CD4-positive, CD25-positive, alpha-beta regulatory T cell (primary cell): ENCODE measurements at regions not wholly inside any gene's neighbourhood (a gene's known extent, or its start where the extent isn't known, plus 50 kb on each side); places are given as distances from the start of the nearest gene placed in this dataset.

Experiments
- ATAC-seq, 2 donors: fragments of 150-1000 bp; cut with Tn5 transposase; one replicate each; pipeline ENCODE4 v1.10.0; 2021; ENCODE audit warnings: low read depth in 2 of 2, moderate number of reproducible peaks in 2 of 2, moderate library complexity in 1 of 2
- DNase-seq, 3 donors: peaks; one replicate each; pipeline versions ENCODE4 v3.0.0 to v3.0.0-alpha.2; 2012 to 2022; ENCODE audit warnings: mixed read lengths in 1 of 3
- H3K27ac ChIP-seq: one replicate; pipeline ENCODE4 v1.7.0; 2013; ENCODE audit warnings: mild to moderate bottlenecking, low read length; ENCODE audit not compliant: insufficient read depth, poor library complexity, severe bottlenecking
- H3K27me3 ChIP-seq: one replicate; pipeline ENCODE4 v1.7.0; 2013; ENCODE audit warnings: low read length; ENCODE audit not compliant: control insufficient read depth, insufficient read depth
- H3K36me3 ChIP-seq: one replicate; pipeline ENCODE4 v1.7.0; 2013; ENCODE audit warnings: mild to moderate bottlenecking, low read length, moderate library complexity; ENCODE audit not compliant: control insufficient read depth, insufficient read depth
- H3K4me1 ChIP-seq: 2 replicates; pipeline ENCODE4 v1.7.0; 2013; ENCODE audit warnings: mild to moderate bottlenecking, low read length; ENCODE audit not compliant: insufficient read depth, control insufficient read depth, poor library complexity, severe bottlenecking
- H3K4me3 ChIP-seq: one replicate; pipeline ENCODE4 v1.7.0; 2013; ENCODE audit warnings: low read depth, mild to moderate bottlenecking, low read length, moderate library complexity
- H3K9me3 ChIP-seq, 2 experiments: 1 replicate in 1 of 2; 2 replicates in 1 of 2; pipeline ENCODE4 v1.7.0; 2013; ENCODE audit warnings: low read length in 2 of 2, mild to moderate bottlenecking in 1 of 2, moderate library complexity in 1 of 2; ENCODE audit not compliant: control insufficient read depth in 2 of 2
- H3K27ac Mint-ChIP-seq, 3 donors: one replicate each; pipeline ENCODE4 v1.8.0; 2020 to 2022; ENCODE audit warnings: mild to moderate bottlenecking in 3 of 3, mixed read lengths in 3 of 3, moderate library complexity in 2 of 3
- H3K27me3 Mint-ChIP-seq: one replicate; pipeline ENCODE4 v1.8.0; 2022; ENCODE audit warnings: mild to moderate bottlenecking, mixed read lengths
- H3K36me3 Mint-ChIP-seq: one replicate; pipeline ENCODE4 v1.8.0; 2020; ENCODE audit warnings: mixed read lengths
- H3K4me1 Mint-ChIP-seq, 4 donors: one replicate each; pipeline ENCODE4 v1.8.0; 2020 to 2022; ENCODE audit warnings: mixed read lengths in 4 of 4, mild to moderate bottlenecking in 1 of 4
- H3K4me3 Mint-ChIP-seq, 4 donors: one replicate each; pipeline ENCODE4 v1.8.0; 2020 to 2022; ENCODE audit warnings: mild to moderate bottlenecking in 4 of 4, mixed read lengths in 4 of 4, moderate library complexity in 3 of 4
- H3K9me3 Mint-ChIP-seq, 7 donors: one replicate each; pipeline ENCODE4 v1.8.0; 2020 to 2022; ENCODE audit warnings: mixed read lengths in 7 of 7, mild to moderate bottlenecking in 3 of 7, moderate library complexity in 2 of 7

GRCh38 chrY:8202837-8203236 lies 1134.4 kb upstream of the TSPY4 start:
- Histone ChIP-seq H3K4me3 (no peak overlapping the region), H3K4me1 (no peaks in the 10 kb centered on the region), H3K27ac (no peak overlapping the region), H3K9me3 (no peaks in the 10 kb centered on the region), H3K27me3 (no peaks in the 10 kb centered on the region), H3K36me3 (no peaks in the 10 kb centered on the region)
- H3K4me3 Mint-ChIP-seq, result no peak overlapping the region
- DNase-seq (no peak), ATAC-seq (no peak)
- H3K9me3 Mint-ChIP-seq, result no peaks in the 10 kb centered on the region
- no peaks in the 10 kb centered on the region for H3K27me3 Mint-ChIP-seq
- no peaks in the 10 kb centered on the region for H3K4me1 Mint-ChIP-seq
- no peak overlapping the region for H3K27ac Mint-ChIP-seq
- no peaks in the 10 kb centered on the region for H3K36me3 Mint-ChIP-seq

DNA sequence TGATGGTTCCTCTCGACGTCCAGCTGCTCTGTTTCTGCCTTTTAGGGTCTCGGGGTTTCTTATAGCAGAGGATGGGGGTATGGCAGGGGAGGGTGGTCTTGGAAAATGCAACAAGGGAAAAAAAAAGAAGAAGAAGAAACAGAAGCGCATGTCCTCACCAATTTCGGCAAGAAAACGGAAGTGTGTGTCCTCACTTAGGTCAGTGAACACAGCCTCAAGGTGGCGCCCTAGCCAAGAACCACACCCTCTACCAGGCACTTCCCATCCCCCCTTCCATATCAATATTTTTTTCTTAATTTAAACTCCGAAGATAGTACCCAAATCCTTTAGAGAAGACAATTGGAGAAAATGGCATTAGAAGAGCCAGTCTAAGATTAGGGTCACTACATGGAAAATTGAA lies 1096.1 kb upstream of the TSPY4 start:
- ATAC-seq (no peak), DNase-seq (no peak)
- Mint-ChIP-seq H3K27me3 (no peaks in the 10 kb centered on the region), H3K9me3 (no peaks in the 10 kb centered on the region), H3K27ac (no peak overlapping the region), H3K4me1 (no peaks in the 10 kb centered on the region), H3K36me3 (no peaks in the 10 kb centered on the region), H3K4me3 (no peak overlapping the region)
- no peaks in the 10 kb centered on the region for H3K27me3 ChIP-seq
- no peaks in the 10 kb centered on the region for H3K36me3 ChIP-seq
- H3K4me1 ChIP-seq, result no peaks in the 10 kb centered on the region
- H3K27ac ChIP-seq, result no peak overlapping the region
- no peaks in the 10 kb centered on the region for H3K9me3 ChIP-seq
- H3K4me3 ChIP-seq, result no peak overlapping the region

GRCh38 chrY:8273807-8274206 lies 1063.5 kb upstream of the TSPY4 start:
- Mint-ChIP-seq H3K27me3 (no peaks in the 10 kb centered on the region), H3K9me3 (no peaks in the 10 kb centered on the region), H3K27ac (no peak overlapping the region), H3K36me3 (no peaks in the 10 kb centered on the region), H3K4me3 (no peak overlapping the region), H3K4me1 (no peaks in the 10 kb centered on the region)
- H3K9me3 ChIP-seq, result no peaks in the 10 kb centered on the region
- H3K36me3 ChIP-seq, result no peaks in the 10 kb centered on the region
- ATAC-seq, result no peak
- H3K4me3 ChIP-seq, result no peak overlapping the region
- no peaks in the 10 kb centered on the region for H3K4me1 ChIP-seq
- no peak for DNase-seq
- H3K27ac ChIP-seq, result no peak overlapping the region
- no peaks in the 10 kb centered on the region for H3K27me3 ChIP-seq

- no peak overlapping the region for H3K4me3 ChIP-seq
- no peak overlapping the region for H3K27ac ChIP-seq
- no peak for ATAC-seq
- no peaks in the 10 kb centered on the region for H3K4me1 Mint-ChIP-seq
- no peaks in the 10 kb centered on the region for H3K9me3 ChIP-seq
- H3K27me3 Mint-ChIP-seq, result no peaks in the 10 kb centered on the region
- H3K27me3 ChIP-seq, result no peaks in the 10 kb centered on the region
- H3K9me3 Mint-ChIP-seq, result no peaks in the 10 kb centered on the region
- no peak overlapping the region for H3K27ac Mint-ChIP-seq
- no peaks in the 10 kb centered on the region for H3K36me3 ChIP-seq
- H3K4me1 ChIP-seq, result no peaks in the 10 kb centered on the region
- DNase-seq, result no peak
- H3K4me3 Mint-ChIP-seq, result no peak overlapping the region
- no peaks in the 10 kb centered on the region for H3K36me3 Mint-ChIP-seq
These were observed 1032.2 kb upstream of the TSPY4 start for GRCh38 chrY:8305021-8305420.

DNA sequence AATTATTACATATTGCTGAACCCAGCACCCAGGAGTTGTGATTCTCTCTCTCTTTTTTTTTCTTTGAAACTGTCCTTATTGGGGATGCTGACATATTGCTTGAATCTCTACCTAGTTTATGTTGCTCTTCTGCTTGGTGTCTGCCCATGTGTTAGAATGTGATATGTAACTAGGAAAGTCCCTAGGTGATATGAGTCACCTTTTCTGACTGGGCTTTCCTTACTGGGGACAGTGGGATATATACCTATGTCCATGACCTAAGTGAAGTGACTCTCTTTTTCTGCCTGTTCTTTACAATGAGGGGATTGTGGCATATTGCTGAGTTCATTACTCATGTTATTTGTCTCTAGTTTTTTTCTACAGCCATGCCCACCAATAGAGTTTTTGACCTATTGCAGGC lies 1013.2 kb upstream of the TSPY4 start:
- Histone ChIP-seq H3K27ac (no peak overlapping the region), H3K36me3 (no peaks in the 10 kb centered on the region), H3K4me1 (no peaks in the 10 kb centered on the region), H3K9me3 (no peaks in the 10 kb centered on the region), H3K4me3 (no peak overlapping the region), H3K27me3 (no peaks in the 10 kb centered on the region)
- ATAC-seq, result no peak
- H3K4me1 Mint-ChIP-seq, result no peaks in the 10 kb centered on the region
- H3K9me3 Mint-ChIP-seq, result no peaks in the 10 kb centered on the region
- no peak for DNase-seq
- no peak overlapping the region for H3K27ac Mint-ChIP-seq
- H3K27me3 Mint-ChIP-seq, result no peaks in the 10 kb centered on the region
- no peaks in the 10 kb centered on the region for H3K36me3 Mint-ChIP-seq
- H3K4me3 Mint-ChIP-seq, result no peak overlapping the region

- Histone ChIP-seq H3K4me1 (no peaks in the 10 kb centered on the region), H3K4me3 (no peak overlapping the region), H3K9me3 (no peaks in the 10 kb centered on the region), H3K36me3 (no peaks in the 10 kb centered on the region), H3K27ac (no peak overlapping the region), H3K27me3 (no peaks in the 10 kb centered on the region)
- H3K4me1 Mint-ChIP-seq, result no peaks in the 10 kb centered on the region
- H3K36me3 Mint-ChIP-seq, result no peaks in the 10 kb centered on the region
- no peak overlapping the region for H3K4me3 Mint-ChIP-seq
- ATAC-seq (no peak), DNase-seq (no peak)
- no peaks in the 10 kb centered on the region for H3K27me3 Mint-ChIP-seq
- H3K9me3 Mint-ChIP-seq, result no peaks in the 10 kb centered on the region
- no peak overlapping the region for H3K27ac Mint-ChIP-seq
These were observed 1010.3 kb upstream of the TSPY4 start for GRCh38 chrY:8326944-8327343.

GRCh38 chrY:8327708-8328354 lies 1009.4 kb upstream of the TSPY4 start:
- no peak for ATAC-seq
- H3K36me3 Mint-ChIP-seq, result no peaks in the 10 kb centered on the region
- no peak overlapping the region for H3K27ac Mint-ChIP-seq
- Histone ChIP-seq H3K4me3 (no peak overlapping the region), H3K36me3 (no peaks in the 10 kb centered on the region), H3K27me3 (no peaks in the 10 kb centered on the region), H3K4me1 (no peaks in the 10 kb centered on the region), H3K27ac (no peak overlapping the region), H3K9me3 (no peaks in the 10 kb centered on the region)
- H3K27me3 Mint-ChIP-seq, result no peaks in the 10 kb centered on the region
- no peak for DNase-seq
- no peaks in the 10 kb centered on the region for H3K4me1 Mint-ChIP-seq
- no peak overlapping the region for H3K4me3 Mint-ChIP-seq
- H3K9me3 Mint-ChIP-seq, result no peaks in the 10 kb centered on the region

DNA sequence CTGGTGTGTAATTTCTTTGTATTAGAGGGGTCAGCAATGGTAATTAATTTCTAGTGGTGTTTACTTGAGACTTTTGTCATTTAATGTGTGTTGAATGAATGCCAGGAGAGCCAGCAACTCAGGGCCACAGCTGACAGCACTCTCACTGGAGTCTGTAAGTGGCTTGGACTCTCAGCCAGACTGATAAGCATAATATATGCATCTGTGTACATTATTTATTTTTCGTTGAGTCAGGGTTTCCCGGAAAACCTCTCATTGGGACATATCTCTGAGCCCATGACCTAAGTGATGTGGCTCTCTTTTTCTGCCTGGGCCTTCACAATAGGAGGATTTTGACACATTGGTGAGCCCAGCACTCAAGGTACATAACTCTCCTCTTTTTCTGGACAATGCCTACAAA lies 1007.8 kb upstream of the TSPY4 start:
- H3K36me3 ChIP-seq, result no peaks in the 10 kb centered on the region
- ATAC-seq (no peak), DNase-seq (no peak)
- H3K27me3 ChIP-seq, result no peaks in the 10 kb centered on the region
- no peak overlapping the region for H3K27ac ChIP-seq
- no peak overlapping the region for H3K4me3 ChIP-seq
- Mint-ChIP-seq H3K27ac (no peak overlapping the region), H3K9me3 (no peaks in the 10 kb centered on the region), H3K27me3 (no peaks in the 10 kb centered on the region), H3K36me3 (no peaks in the 10 kb centered on the region), H3K4me1 (no peaks in the 10 kb centered on the region), H3K4me3 (no peak overlapping the region)
- H3K4me1 ChIP-seq, result no peaks in the 10 kb centered on the region
- no peaks in the 10 kb centered on the region for H3K9me3 ChIP-seq
